Fibroblast of pulmonary artery (primary cell): ENCODE measurements at regions not wholly inside any gene's neighbourhood (a gene's known extent, or its start where the extent isn't known, plus 50 kb on each side); places are given as distances from the start of the nearest gene placed in this dataset.

Source experiments
- DNase-seq: peaks from one replicate; pipeline ENCODE4 v3.0.0-alpha.2; 2010; ENCODE audit warnings: low read depth
- H3K4me3 ChIP-seq: replicated peaks from 2 replicates; pipeline ENCODE4 v1.5.1; 2011; ENCODE audit warnings: low read depth, mild to moderate bottlenecking, control low read depth, low read length, moderate library complexity
- TF ChIP-seq, protein P1 (sequence below): IDR thresholded peaks from 2 replicates; pipeline ENCODE4 v1.5.1; 2011; ENCODE audit warnings: mild to moderate bottlenecking, control low read depth, low read length, inconsistent platforms; ENCODE audit errors: missing control alignments

DNA sequence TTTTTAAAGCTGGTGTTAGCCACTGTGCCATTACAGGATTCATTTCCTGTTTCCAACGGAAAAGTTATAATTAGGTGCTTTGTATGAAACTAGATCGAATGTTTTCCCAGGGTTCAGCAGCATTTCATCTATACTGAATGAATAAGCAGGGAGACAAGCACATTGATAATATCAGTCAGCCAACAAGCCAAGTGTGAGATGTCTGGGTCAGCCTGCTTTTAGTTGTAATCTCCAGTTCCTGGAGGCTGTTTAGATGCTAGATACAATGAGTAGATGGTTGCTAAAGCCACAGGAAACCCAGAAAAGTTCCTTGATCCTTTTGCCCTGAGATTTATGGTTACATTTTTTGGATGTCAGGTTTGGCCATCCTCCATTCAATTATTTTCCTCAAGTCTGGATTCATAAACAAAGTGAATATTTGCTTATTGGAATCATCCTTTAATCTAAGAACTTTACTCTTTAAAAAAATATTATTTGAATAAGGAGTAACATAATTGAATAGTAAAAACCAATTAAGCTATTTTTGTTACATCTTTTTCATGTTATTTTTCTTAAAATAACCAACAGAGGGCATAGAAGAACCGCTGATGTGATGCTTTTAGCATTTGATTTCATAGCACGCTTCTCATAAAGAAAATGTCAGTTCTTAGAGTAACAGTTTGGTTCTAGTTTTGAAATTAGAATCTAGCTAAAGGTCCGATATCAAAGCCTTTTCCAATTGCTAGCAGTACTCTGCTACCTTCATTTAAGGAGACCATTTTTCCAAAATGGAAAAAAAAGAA lies 76.6 kb downstream of the HSPA13 start:
- no peak overlapping the region for H3K4me3 ChIP-seq
- TF ChIP-seq, protein P1, sequence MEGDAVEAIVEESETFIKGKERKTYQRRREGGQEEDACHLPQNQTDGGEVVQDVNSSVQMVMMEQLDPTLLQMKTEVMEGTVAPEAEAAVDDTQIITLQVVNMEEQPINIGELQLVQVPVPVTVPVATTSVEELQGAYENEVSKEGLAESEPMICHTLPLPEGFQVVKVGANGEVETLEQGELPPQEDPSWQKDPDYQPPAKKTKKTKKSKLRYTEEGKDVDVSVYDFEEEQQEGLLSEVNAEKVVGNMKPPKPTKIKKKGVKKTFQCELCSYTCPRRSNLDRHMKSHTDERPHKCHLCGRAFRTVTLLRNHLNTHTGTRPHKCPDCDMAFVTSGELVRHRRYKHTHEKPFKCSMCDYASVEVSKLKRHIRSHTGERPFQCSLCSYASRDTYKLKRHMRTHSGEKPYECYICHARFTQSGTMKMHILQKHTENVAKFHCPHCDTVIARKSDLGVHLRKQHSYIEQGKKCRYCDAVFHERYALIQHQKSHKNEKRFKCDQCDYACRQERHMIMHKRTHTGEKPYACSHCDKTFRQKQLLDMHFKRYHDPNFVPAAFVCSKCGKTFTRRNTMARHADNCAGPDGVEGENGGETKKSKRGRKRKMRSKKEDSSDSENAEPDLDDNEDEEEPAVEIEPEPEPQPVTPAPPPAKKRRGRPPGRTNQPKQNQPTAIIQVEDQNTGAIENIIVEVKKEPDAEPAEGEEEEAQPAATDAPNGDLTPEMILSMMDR: peak; percentile 23
- peak; percentile 37 for DNase-seq

DNA sequence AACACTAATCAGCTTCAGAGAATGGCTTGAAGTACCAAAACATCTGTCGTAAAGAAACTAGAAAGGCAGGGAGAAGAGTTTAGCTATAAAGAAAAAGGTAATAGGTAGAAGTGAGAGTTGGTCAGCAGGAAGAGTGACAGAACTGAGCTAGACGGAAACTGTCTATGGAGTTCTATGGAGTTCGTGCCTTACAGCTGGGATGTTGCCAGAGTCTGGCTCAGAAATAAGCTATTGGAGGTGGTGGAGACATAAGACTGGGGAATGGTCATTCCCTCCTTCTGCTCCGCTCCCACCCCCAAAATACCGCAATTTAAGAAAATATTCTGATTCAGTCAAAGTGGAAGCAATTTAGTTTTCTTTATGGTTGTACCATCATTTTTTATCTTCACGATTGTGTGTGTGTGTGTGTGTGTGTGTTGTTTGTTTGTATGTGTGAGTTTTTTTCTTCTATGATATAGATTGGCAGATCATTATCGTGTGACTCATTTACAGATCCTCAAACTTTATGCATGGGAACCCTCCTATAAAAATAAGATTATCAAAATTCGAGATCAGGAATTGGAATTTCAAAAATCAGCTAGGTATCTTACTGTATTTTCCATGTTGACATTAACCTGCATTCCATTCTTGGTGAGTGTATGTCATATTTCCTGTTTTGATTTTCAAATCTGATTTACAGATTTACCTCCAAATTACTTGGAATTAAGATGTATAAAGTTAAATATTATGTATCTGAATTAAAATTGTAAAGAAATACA lies 79.0 kb downstream of the HSPA13 start:
- DNase-seq: no peak
- H3K4me3 ChIP-seq: no peak overlapping the region
- TF ChIP-seq, protein P1: no peak

DNA sequence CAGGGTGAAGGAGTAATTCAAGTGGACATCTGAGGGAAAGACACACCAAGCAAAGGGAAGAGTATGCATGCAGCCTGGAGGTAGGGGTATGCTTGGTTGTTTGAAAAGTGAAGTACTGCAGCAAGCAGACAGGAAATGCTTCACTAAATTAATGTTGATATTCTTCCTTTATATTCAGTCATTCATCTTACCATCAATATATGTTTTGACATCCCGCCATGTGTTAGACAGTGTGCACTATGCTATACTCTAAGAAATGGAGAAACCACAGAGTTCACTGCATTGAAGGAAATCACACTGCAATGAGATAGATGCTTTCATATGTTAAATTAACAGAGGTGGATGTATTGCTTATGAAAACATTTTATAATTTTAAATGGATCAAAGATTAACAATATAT lies 82.9 kb downstream of the HSPA13 start:
- no peak overlapping the region for H3K4me3 ChIP-seq
- DNase-seq: no peak
- TF ChIP-seq, protein P1: no peak

DNA sequence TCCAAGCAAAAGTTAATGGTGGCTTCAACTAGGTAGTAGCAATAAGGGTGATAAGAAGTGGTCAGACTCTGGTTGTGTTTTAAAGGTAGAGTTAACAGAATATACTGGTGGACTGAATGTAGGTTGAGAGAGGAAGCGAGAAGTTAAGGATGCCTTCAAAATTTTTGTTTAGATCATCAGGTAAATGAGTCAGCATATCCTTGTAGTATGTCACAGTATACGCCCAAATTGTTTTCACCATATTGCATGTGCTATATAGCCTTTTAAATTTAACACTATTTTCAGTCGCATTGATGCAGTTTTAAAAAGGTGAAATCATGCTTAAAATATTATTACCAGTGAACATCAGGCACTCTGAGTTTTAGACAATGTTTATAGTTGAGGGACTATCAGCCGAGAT lies 74.6 kb downstream of the RBM11 start:
- H3K4me3 ChIP-seq: no peak overlapping the region
- TF ChIP-seq, protein P1: no peak
- DNase-seq: no peak

DNA sequence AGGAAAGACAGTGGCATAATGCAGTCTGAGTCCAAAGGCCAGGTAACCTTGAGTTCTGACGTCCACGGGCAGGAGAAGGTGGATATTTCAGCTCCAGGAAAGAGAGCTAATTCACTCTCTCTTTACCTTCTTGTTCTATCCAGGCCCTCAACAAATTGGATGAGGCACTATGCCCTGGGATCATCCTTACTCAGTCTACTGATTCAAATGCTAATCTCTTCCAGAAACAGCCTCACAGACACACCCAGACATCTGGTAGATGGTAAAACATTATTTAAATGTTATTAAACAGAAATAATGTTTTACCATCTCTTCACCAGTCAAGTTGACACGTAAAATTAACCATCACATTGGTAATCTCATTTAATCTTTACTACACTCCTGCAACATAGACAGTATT lies 73.0 kb downstream of the RBM11 start:
- TF ChIP-seq, protein P1: no peak
- H3K4me3 ChIP-seq: no peak overlapping the region
- DNase-seq: no peak

DNA sequence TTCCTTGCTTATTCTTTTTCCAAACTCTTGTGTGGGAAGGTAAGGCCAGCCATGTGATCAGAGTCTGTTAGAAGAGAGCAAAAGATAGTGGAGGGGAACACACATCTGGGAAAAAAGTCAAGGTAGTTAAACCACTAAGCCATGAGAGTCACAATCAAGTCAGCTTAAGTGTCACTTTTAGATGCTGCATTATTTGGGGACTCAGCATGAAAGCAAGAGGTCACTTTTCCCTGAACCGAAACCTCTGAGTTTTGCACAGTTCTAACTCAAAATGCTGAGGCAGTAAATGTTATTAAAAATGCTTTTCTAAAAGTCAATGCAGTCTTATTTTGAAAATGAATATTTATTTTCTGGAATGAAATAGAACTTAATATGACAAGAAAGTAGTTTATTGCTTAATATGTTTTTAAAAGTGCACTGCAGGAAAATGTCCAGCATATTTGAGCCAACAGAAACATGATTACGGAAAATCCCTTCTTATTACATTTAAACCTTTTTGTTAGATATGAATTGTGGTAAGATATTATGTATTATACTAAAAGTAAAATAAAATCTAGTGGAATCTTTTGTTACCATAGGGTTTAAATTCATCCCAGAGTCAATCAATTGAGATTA lies 69.3 kb downstream of the RBM11 start:
- TF ChIP-seq, protein P1: no peak
- H3K4me3 ChIP-seq: no peak overlapping the region
- no peak for DNase-seq
